ENCODE measurements at regions not wholly inside any gene's neighbourhood (a gene's known extent, or its start where the extent isn't known, plus 50 kb on each side); places are given as distances from the start of the nearest gene placed in this dataset.

- TF ChIP-seq CTCF (IDR thresholded peaks at IDR 0.05), result no peak
- no peak for TF ChIP-seq POLR2A (IDR thresholded peaks at IDR 0.05)
These were observed 866.3 kb downstream of the ROBO2 start for GRCh38 chr3:77906102-77906709.

All from adrenal gland (tissue), 5 donors.